GM08714 (cell line): ENCODE measurements at regions not wholly inside any gene's neighbourhood (a gene's known extent, or its start where the extent isn't known, plus 50 kb on each side); places are given as distances from the start of the nearest gene placed in this dataset.

Source experiments
- H3K4me3 ChIP-seq: fragments of 200-500 bp; sonication (Bioruptor generic); 2 replicates; pipeline ENCODE4 v1.5.1; 2014; ENCODE audit warnings: mild to moderate bottlenecking, low read length, inconsistent platforms
- ZNF274 ChIP-seq: IDR thresholded peaks from 2 replicates; pipeline ENCODE4 v1.6.1; 2012; ENCODE audit warnings: mild to moderate bottlenecking, low read depth, low read length

- no peak overlapping the region for H3K4me3 ChIP-seq
- TF ChIP-seq ZNF274 = no peak
Measured at GRCh38 chr9:104980039-104980654, 52.2 kb upstream of the ABCA1 start.

GRCh38 chr9:104981543-104982129 lies 53.7 kb upstream of the ABCA1 start:
- TF ChIP-seq ZNF274 = no peak
- no peak overlapping the region for H3K4me3 ChIP-seq

GRCh38 chr9:104982543-104982942 lies 54.6 kb upstream of the ABCA1 start:
- no peak overlapping the region for H3K4me3 ChIP-seq
- TF ChIP-seq ZNF274 = no peak

GRCh38 chr9:104983491-104983890 lies 55.5 kb upstream of the ABCA1 start:
- TF ChIP-seq ZNF274 = no peak
- no peak overlapping the region for H3K4me3 ChIP-seq

- H3K4me3 ChIP-seq = no peak overlapping the region
- TF ChIP-seq ZNF274 = no peak
Measured at GRCh38 chr9:104984121-104984520, 56.2 kb upstream of the ABCA1 start.

GRCh38 chr9:104984542-104984941 lies 56.6 kb upstream of the ABCA1 start:
- H3K4me3 ChIP-seq = no peak overlapping the region
- TF ChIP-seq ZNF274 = no peak

- no peak for TF ChIP-seq ZNF274
- no peak overlapping the region for H3K4me3 ChIP-seq
Measured at GRCh38 chr9:104984948-104985347, 57.0 kb upstream of the ABCA1 start.

- TF ChIP-seq ZNF274 = no peak
- H3K4me3 ChIP-seq = no peak overlapping the region
Measured at GRCh38 chr9:104986096-104986495, 58.1 kb upstream of the ABCA1 start.

GRCh38 chr9:104987743-104988142 lies 59.8 kb upstream of the ABCA1 start:
- TF ChIP-seq ZNF274 = no peak
- H3K4me3 ChIP-seq = no peak overlapping the region

- no peak overlapping the region for H3K4me3 ChIP-seq
- no peak for TF ChIP-seq ZNF274
Measured at GRCh38 chr9:104988539-104988938, 60.6 kb upstream of the ABCA1 start.

GRCh38 chr9:104991144-104991953 lies 63.4 kb upstream of the ABCA1 start:
- no peak for TF ChIP-seq ZNF274
- peak overlapping the region; percentile 43; the same call in 1 of the 2 replicates for H3K4me3 ChIP-seq

- TF ChIP-seq ZNF274 = no peak
- H3K4me3 ChIP-seq = no peak overlapping the region
Measured at GRCh38 chr9:104992659-104993058, 64.7 kb upstream of the ABCA1 start.

- no peak for TF ChIP-seq ZNF274
- no peak overlapping the region for H3K4me3 ChIP-seq
Measured at GRCh38 chr9:104993291-104993963, 65.5 kb upstream of the ABCA1 start.

- no peak overlapping the region for H3K4me3 ChIP-seq
- TF ChIP-seq ZNF274 = no peak
Measured at GRCh38 chr9:104997536-104997935, 69.6 kb upstream of the ABCA1 start.
